ENCODE measurements at regions not wholly inside any gene's neighbourhood (a gene's known extent, or its start where the extent isn't known, plus 50 kb on each side); places are given as distances from the start of the nearest gene placed in this dataset.
"Not testable (repeated sequence)": the region's sequence is repeated elsewhere in the genome, so short reads cannot be mapped to it uniquely, and the experiment has no call there.

- not testable (repeated sequence) for H3K36me3 ChIP-seq (ENCODE audit: control insufficient read depth, insufficient read depth, low read length); DNase-seq (ENCODE audit: low read depth in 4 of 6, low spot score in 6 of 6); H3K4me3 ChIP-seq (ENCODE audit: low read depth, low read length); H3K4me1 ChIP-seq (ENCODE audit: control insufficient read depth, insufficient read depth, low read length); H3K27ac ChIP-seq (ENCODE audit: low read depth, low read length); H3K9me3 ChIP-seq (ENCODE audit: control insufficient read depth, insufficient read depth, low read length); H3K27me3 ChIP-seq (ENCODE audit: control insufficient read depth, insufficient read depth, low read length)
- no CpG with 5 or more reads among the region's 1 CpG for WGBS (ENCODE audit: insufficient coverage)
Measured at GRCh38 chr11:13154374-13154773, 123.2 kb upstream of the BMAL1 start.

- Histone ChIP-seq H3K9me3 (ENCODE audit: control insufficient read depth, insufficient read depth, low read length) (no peaks in the 10 kb centered on the region), H3K27ac (ENCODE audit: low read depth, low read length) (peak overlapping the region; percentile 53), H3K36me3 (ENCODE audit: control insufficient read depth, insufficient read depth, low read length) (no peaks in the 10 kb centered on the region), H3K4me3 (ENCODE audit: low read depth, low read length) (no peak overlapping the region), H3K27me3 (ENCODE audit: control insufficient read depth, insufficient read depth, low read length) (no peaks in the 10 kb centered on the region), H3K4me1 (ENCODE audit: control insufficient read depth, insufficient read depth, low read length) (no peaks in the 10 kb centered on the region)
- 24% methylated on average over 7 of the region's 7 CpGs for WGBS (ENCODE audit: insufficient coverage)
- peak in 5 of 6 donors; percentile 50 to 84 (median 59) for DNase-seq (ENCODE audit: low read depth in 4 of 6, low spot score in 6 of 6)
Measured at GRCh38 chr11:13160346-13160745, 117.2 kb upstream of the BMAL1 start.

GRCh38 chr11:13160806-13161205 lies 116.8 kb upstream of the BMAL1 start:
- Histone ChIP-seq H3K4me3 (ENCODE audit: low read depth, low read length) (no peak overlapping the region), H3K27ac (ENCODE audit: low read depth, low read length) (peak overlapping the region; percentile 53), H3K9me3 (ENCODE audit: control insufficient read depth, insufficient read depth, low read length) (no peaks in the 10 kb centered on the region), H3K27me3 (ENCODE audit: control insufficient read depth, insufficient read depth, low read length) (no peaks in the 10 kb centered on the region), H3K4me1 (ENCODE audit: control insufficient read depth, insufficient read depth, low read length) (no peaks in the 10 kb centered on the region), H3K36me3 (ENCODE audit: control insufficient read depth, insufficient read depth, low read length) (no peaks in the 10 kb centered on the region)
- peak in 2 of 6 donors; percentile 31 to 57 for DNase-seq (ENCODE audit: low read depth in 4 of 6, low spot score in 6 of 6)
- no CpG with 5 or more reads among the region's 4 CpGs for WGBS (ENCODE audit: insufficient coverage)

DNA sequence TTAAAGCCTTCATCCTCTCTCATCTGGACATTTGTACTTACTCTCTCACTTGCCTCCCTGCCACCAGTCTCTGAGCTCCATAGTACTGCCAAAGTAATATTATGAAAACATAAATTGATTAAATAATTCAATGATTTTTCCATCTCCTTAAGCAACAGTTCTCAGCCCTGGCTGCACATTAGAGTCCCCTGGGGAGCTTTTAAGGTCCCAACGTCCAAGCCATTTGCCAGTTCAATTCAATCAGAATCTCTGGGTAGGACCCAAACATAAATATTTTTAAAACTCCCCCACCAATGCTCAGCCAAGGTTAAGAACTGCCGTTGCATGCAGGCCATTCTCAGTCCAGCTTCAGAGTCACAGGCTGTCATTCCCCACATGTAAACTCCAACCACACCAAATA lies 114.4 kb upstream of the BMAL1 start:
- no peaks in the 10 kb centered on the region for H3K27me3 ChIP-seq (ENCODE audit: control insufficient read depth, insufficient read depth, low read length)
- peaks cover 7% of the 10 kb centered on the region for H3K4me1 ChIP-seq (ENCODE audit: control insufficient read depth, insufficient read depth, low read length)
- H3K4me3 ChIP-seq (ENCODE audit: low read depth, low read length): no peak overlapping the region
- H3K9me3 ChIP-seq (ENCODE audit: control insufficient read depth, insufficient read depth, low read length): no peaks in the 10 kb centered on the region
- 49% methylated on average over 2 of the region's 2 CpGs for WGBS (ENCODE audit: insufficient coverage)
- no peak overlapping the region for H3K27ac ChIP-seq (ENCODE audit: low read depth, low read length)
- DNase-seq (ENCODE audit: low read depth in 4 of 6, low spot score in 6 of 6): no peak
- H3K36me3 ChIP-seq (ENCODE audit: control insufficient read depth, insufficient read depth, low read length): no peaks in the 10 kb centered on the region

DNA sequence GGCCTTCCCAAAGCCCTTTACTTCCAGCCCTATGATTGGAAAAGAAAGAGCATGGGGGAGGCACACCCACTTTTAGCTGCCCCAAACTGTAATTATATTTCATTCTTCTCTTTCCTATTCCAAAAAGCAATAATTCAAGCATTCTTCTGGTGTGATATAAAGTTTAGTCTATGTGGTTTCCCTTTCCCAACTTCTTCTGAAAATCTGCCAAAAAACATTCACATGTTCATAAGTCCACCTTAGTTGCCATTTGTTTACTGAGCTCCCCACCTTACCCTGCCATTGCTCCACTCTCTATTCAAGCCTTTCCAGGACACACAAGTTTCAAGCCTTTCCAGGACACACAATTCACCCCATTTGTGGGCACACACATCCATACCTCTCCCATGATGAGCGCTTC lies 111.6 kb upstream of the BMAL1 start:
- Histone ChIP-seq H3K27me3 (ENCODE audit: control insufficient read depth, insufficient read depth, low read length) (no peaks in the 10 kb centered on the region), H3K27ac (ENCODE audit: low read depth, low read length) (no peak overlapping the region), H3K4me3 (ENCODE audit: low read depth, low read length) (no peak overlapping the region), H3K36me3 (ENCODE audit: control insufficient read depth, insufficient read depth, low read length) (no peaks in the 10 kb centered on the region), H3K4me1 (ENCODE audit: control insufficient read depth, insufficient read depth, low read length) (peaks cover 10% of the 10 kb centered on the region), H3K9me3 (ENCODE audit: control insufficient read depth, insufficient read depth, low read length) (no peaks in the 10 kb centered on the region)
- 88% methylated on average over 1 of the region's 1 CpG for WGBS (ENCODE audit: insufficient coverage)
- DNase-seq (ENCODE audit: low read depth in 4 of 6, low spot score in 6 of 6): no peak

- WGBS (ENCODE audit: insufficient coverage): 34% methylated on average over 2 of the region's 4 CpGs
- no peaks in the 10 kb centered on the region for H3K27me3 ChIP-seq (ENCODE audit: control insufficient read depth, insufficient read depth, low read length)
- peak in 5 of 6 donors; percentile 71 to 89 (median 72) for DNase-seq (ENCODE audit: low read depth in 4 of 6, low spot score in 6 of 6)
Measured at GRCh38 chr11:13168271-13168670, 109.3 kb upstream of the BMAL1 start.

GRCh38 chr11:13169709-13170108 lies 107.9 kb upstream of the BMAL1 start:
- Histone ChIP-seq H3K4me1 (ENCODE audit: control insufficient read depth, insufficient read depth, low read length) (peaks cover 10% of the 10 kb centered on the region), H3K27ac (ENCODE audit: low read depth, low read length) (no peak overlapping the region), H3K27me3 (ENCODE audit: control insufficient read depth, insufficient read depth, low read length) (no peaks in the 10 kb centered on the region), H3K4me3 (ENCODE audit: low read depth, low read length) (no peak overlapping the region), H3K9me3 (ENCODE audit: control insufficient read depth, insufficient read depth, low read length) (no peaks in the 10 kb centered on the region), H3K36me3 (ENCODE audit: control insufficient read depth, insufficient read depth, low read length) (no peaks in the 10 kb centered on the region)
- peak in 2 of 6 donors; percentile 28 to 59 for DNase-seq (ENCODE audit: low read depth in 4 of 6, low spot score in 6 of 6)
- 75% methylated on average over 2 of the region's 2 CpGs for WGBS (ENCODE audit: insufficient coverage)

More at GRCh38 chr11:13168271-13168670, 109.3 kb upstream of the BMAL1 start:
- peaks cover 10% of the 10 kb centered on the region for H3K4me1 ChIP-seq (ENCODE audit: control insufficient read depth, insufficient read depth, low read length)
- no peaks in the 10 kb centered on the region for H3K36me3 ChIP-seq (ENCODE audit: control insufficient read depth, insufficient read depth, low read length)
- peak overlapping the region; percentile 53 for H3K27ac ChIP-seq (ENCODE audit: low read depth, low read length)
- H3K9me3 ChIP-seq (ENCODE audit: control insufficient read depth, insufficient read depth, low read length): no peaks in the 10 kb centered on the region
- no peak overlapping the region for H3K4me3 ChIP-seq (ENCODE audit: low read depth, low read length)

GRCh38 chr11:13174090-13174489 lies 103.5 kb upstream of the BMAL1 start:
- H3K4me3 ChIP-seq (ENCODE audit: low read depth, low read length): no peak overlapping the region
- H3K27me3 ChIP-seq (ENCODE audit: control insufficient read depth, insufficient read depth, low read length): no peaks in the 10 kb centered on the region
- no peaks in the 10 kb centered on the region for H3K9me3 ChIP-seq (ENCODE audit: control insufficient read depth, insufficient read depth, low read length)
- 80% methylated on average over 1 of the region's 6 CpGs for WGBS (ENCODE audit: insufficient coverage)
- no peak overlapping the region for H3K27ac ChIP-seq (ENCODE audit: low read depth, low read length)
- DNase-seq (ENCODE audit: low read depth in 4 of 6, low spot score in 6 of 6): no peak
- no peaks in the 10 kb centered on the region for H3K36me3 ChIP-seq (ENCODE audit: control insufficient read depth, insufficient read depth, low read length)
- H3K4me1 ChIP-seq (ENCODE audit: control insufficient read depth, insufficient read depth, low read length): no peaks in the 10 kb centered on the region

DNA sequence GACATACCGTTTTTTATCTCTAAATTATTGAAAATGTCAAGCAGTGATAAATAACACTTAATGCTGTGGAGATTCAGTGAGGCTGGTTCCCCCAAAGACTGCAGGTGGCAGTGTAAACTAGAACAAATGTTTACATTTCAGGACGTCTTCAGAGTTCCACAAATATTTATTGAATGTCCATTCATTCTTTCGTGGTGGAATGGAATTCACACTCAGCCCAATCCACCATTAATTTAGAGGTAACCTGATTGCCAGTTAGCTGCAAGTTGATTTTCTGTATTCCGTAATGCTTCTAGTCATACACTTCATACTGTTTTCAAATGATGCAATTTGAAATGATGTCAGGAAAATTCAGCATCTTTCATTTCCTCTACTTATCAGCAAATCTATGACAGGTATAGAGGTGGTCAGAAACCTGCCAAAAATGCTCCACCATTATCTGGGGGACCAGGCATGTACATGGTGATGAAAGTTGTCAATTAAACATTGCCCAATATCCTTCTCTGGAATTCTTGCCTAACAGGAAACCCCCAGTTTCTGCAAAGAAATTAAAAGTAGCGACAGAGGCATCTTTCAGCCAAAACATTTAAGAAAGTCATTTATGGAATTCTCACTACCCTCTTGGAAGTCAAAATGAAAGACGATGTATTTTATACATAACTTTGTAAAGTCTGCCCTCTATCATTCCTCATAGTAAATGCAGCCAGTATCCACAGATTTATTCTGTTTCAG lies 94.3 kb upstream of the BMAL1 start:
- no CpG with 5 or more reads among the region's 6 CpGs for WGBS (ENCODE audit: insufficient coverage)
- Histone ChIP-seq H3K36me3 (ENCODE audit: control insufficient read depth, insufficient read depth, low read length) (no peaks in the 10 kb centered on the region), H3K4me3 (ENCODE audit: low read depth, low read length) (no peak overlapping the region), H3K27ac (ENCODE audit: low read depth, low read length) (no peak overlapping the region), H3K27me3 (ENCODE audit: control insufficient read depth, insufficient read depth, low read length) (no peaks in the 10 kb centered on the region), H3K4me1 (ENCODE audit: control insufficient read depth, insufficient read depth, low read length) (no peaks in the 10 kb centered on the region), H3K9me3 (ENCODE audit: control insufficient read depth, insufficient read depth, low read length) (peaks cover 4% of the 10 kb centered on the region)
- peak in 2 of 6 donors; percentile 62 to 77 for DNase-seq (ENCODE audit: low read depth in 4 of 6, low spot score in 6 of 6)

DNA sequence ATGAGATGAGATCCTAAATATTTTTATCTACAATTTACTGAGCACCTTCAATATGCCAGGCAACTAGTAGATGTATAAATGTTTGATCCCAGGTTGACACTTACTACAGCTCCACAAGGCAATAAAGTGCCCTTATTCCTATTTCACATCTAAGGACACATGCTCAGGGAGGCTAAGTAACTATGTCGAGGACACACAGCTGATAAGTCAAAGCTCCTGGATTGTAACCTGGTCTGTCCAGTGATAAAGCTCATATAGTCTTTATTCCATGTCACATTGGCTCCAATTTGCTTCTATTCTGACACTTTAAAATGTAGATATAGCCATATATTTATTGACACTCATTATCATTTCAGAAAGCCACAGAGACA lies 93.8 kb upstream of the BMAL1 start:
- DNase-seq (ENCODE audit: low read depth in 4 of 6, low spot score in 6 of 6): no peak
- no CpG with 5 or more reads among the region's 1 CpG for WGBS (ENCODE audit: insufficient coverage)
- Histone ChIP-seq H3K9me3 (ENCODE audit: control insufficient read depth, insufficient read depth, low read length) (peaks cover 4% of the 10 kb centered on the region), H3K4me3 (ENCODE audit: low read depth, low read length) (no peak overlapping the region), H3K4me1 (ENCODE audit: control insufficient read depth, insufficient read depth, low read length) (no peaks in the 10 kb centered on the region), H3K27me3 (ENCODE audit: control insufficient read depth, insufficient read depth, low read length) (no peaks in the 10 kb centered on the region), H3K36me3 (ENCODE audit: control insufficient read depth, insufficient read depth, low read length) (no peaks in the 10 kb centered on the region), H3K27ac (ENCODE audit: low read depth, low read length) (no peak overlapping the region)

All from spinal cord (tissue), 9 donors.